CD8-positive, alpha-beta memory T cell (primary cell): ENCODE measurements at regions not wholly inside any gene's neighbourhood (a gene's known extent, or its start where the extent isn't known, plus 50 kb on each side); places are given as distances from the start of the nearest gene placed in this dataset.
"Not testable (repeated sequence)": the region's sequence is repeated elsewhere in the genome, so short reads cannot be mapped to it uniquely, and the experiment has no call there.

Experiments
- CTCF ChIA-PET: fragments of 350-600 bp; sonication (Branson Sonifier 250); formaldehyde crosslinking; loops from one replicate; lab custom pipeline; 2021; ENCODE audit warnings: antibody characterized with exemption; lab: Charles Lee
- POLR2A ChIA-PET: fragments of 350-600 bp; sonication (Branson Sonifier 250); formaldehyde crosslinking; loops from one replicate; lab custom pipeline; 2021; ENCODE audit warnings: antibody characterized with exemption; lab: Charles Lee
- DNase-seq, 5 donors: peaks; one replicate each; pipeline versions ENCODE4 v3.0.0 to v3.0.0-alpha.2; 2020 to 2022; ENCODE audit warnings: mixed read lengths in 1 of 5
- H3K27ac ChIP-seq: one replicate; pipeline ENCODE4 v1.7.0; 2013; ENCODE audit warnings: low read depth, mild to moderate bottlenecking, low read length, moderate library complexity
- H3K27me3 ChIP-seq: 2 replicates; pipeline ENCODE4 v1.7.0; 2013; ENCODE audit warnings: low read length, mild to moderate bottlenecking; ENCODE audit not compliant: insufficient read depth, poor library complexity, severe bottlenecking
- H3K36me3 ChIP-seq: 2 replicates; pipeline ENCODE4 v1.7.0; 2013; ENCODE audit warnings: mild to moderate bottlenecking, low read length, moderate library complexity; ENCODE audit not compliant: insufficient read depth
- H3K4me1 ChIP-seq: 2 replicates; pipeline ENCODE4 v1.7.0; 2013; ENCODE audit warnings: mild to moderate bottlenecking, low read length, moderate library complexity; ENCODE audit not compliant: insufficient read depth
- H3K4me3 ChIP-seq: 2 replicates; pipeline ENCODE4 v1.7.0; 2013; ENCODE audit warnings: mild to moderate bottlenecking, low read length
- H3K9me3 ChIP-seq: 2 replicates; pipeline ENCODE4 v1.7.0; 2013; ENCODE audit warnings: mild to moderate bottlenecking, low read length
- H3K27ac Mint-ChIP-seq, 8 donors: one replicate each; pipeline ENCODE4 v1.8.0; 2020 to 2021; ENCODE audit warnings: mixed read lengths in 8 of 8, mild to moderate bottlenecking in 6 of 8, inconsistent platforms in 3 of 8, moderate library complexity in 3 of 8
- H3K27me3 Mint-ChIP-seq, 2 donors: one replicate each; pipeline ENCODE4 v1.8.0; 2020 to 2021; ENCODE audit warnings: mixed read lengths in 2 of 2, mild to moderate bottlenecking in 1 of 2, moderate library complexity in 1 of 2
- H3K36me3 Mint-ChIP-seq, 3 donors: one replicate each; pipeline ENCODE4 v1.8.0; 2020 to 2021; ENCODE audit warnings: mixed read lengths in 3 of 3, inconsistent platforms in 1 of 3, mild to moderate bottlenecking in 1 of 3
- H3K4me1 Mint-ChIP-seq, 3 donors: one replicate each; pipeline ENCODE4 v1.8.0; 2020 to 2021; ENCODE audit warnings: mixed read lengths in 3 of 3, inconsistent platforms in 1 of 3, mild to moderate bottlenecking in 1 of 3
- H3K4me3 Mint-ChIP-seq, 7 donors: one replicate each; pipeline ENCODE4 v1.8.0; 2020 to 2021; ENCODE audit warnings: mixed read lengths in 7 of 7, mild to moderate bottlenecking in 6 of 7, moderate library complexity in 4 of 7, inconsistent platforms in 2 of 7
- H3K9me3 Mint-ChIP-seq, 5 donors: one replicate each; pipeline ENCODE4 v1.8.0; 2020 to 2022; ENCODE audit warnings: mixed read lengths in 5 of 5, mild to moderate bottlenecking in 3 of 5, moderate library complexity in 2 of 5, inconsistent platforms in 1 of 5

- Histone ChIP-seq H3K9me3 (no peaks in the 10 kb centered on the region), H3K27ac (no peak overlapping the region), H3K4me3 (no peak overlapping the region), H3K36me3 (no peaks in the 10 kb centered on the region), H3K27me3 (no peaks in the 10 kb centered on the region), H3K4me1 (no peaks in the 10 kb centered on the region)
- POLR2A ChIA-PET: no interaction called here
- no peaks in the 10 kb centered on the region for H3K27me3 Mint-ChIP-seq
- peaks cover 0 to 9% (median 7%) of the 10 kb centered on the region in 5 donors for H3K9me3 Mint-ChIP-seq
- no peaks in the 10 kb centered on the region for H3K36me3 Mint-ChIP-seq
- no peaks in the 10 kb centered on the region for H3K4me1 Mint-ChIP-seq
- no peak for DNase-seq
- CTCF ChIA-PET: no interaction called here
- no peak overlapping the region for H3K27ac Mint-ChIP-seq
- no peak overlapping the region for H3K4me3 Mint-ChIP-seq
Measured at GRCh38 chr5:117379521-117379920, 804.9 kb upstream of the SEMA6A start.

- no peaks in the 10 kb centered on the region for H3K4me1 ChIP-seq
- H3K27me3 Mint-ChIP-seq: no peaks in the 10 kb centered on the region
- no peak overlapping the region for H3K4me3 ChIP-seq
- no peaks in the 10 kb centered on the region for H3K9me3 ChIP-seq
- no peak overlapping the region for H3K27ac ChIP-seq
- H3K36me3 ChIP-seq: no peaks in the 10 kb centered on the region
- H3K27me3 ChIP-seq: no peaks in the 10 kb centered on the region
- ChIA-PET CTCF (no interaction called here), POLR2A (no interaction called here)
- peaks cover 1 to 13% (median 8%) of the 10 kb centered on the region in 5 donors for H3K9me3 Mint-ChIP-seq
- H3K27ac Mint-ChIP-seq: no peak overlapping the region
- H3K4me3 Mint-ChIP-seq: no peak overlapping the region
- H3K36me3 Mint-ChIP-seq: no peaks in the 10 kb centered on the region
- no peaks in the 10 kb centered on the region for H3K4me1 Mint-ChIP-seq
- DNase-seq: no peak
Measured at GRCh38 chr5:117376748-117377147, 802.1 kb upstream of the SEMA6A start.

GRCh38 chr5:117359895-117360294, 785.3 kb upstream of the SEMA6A start:
- Histone ChIP-seq H3K27me3 (no peaks in the 10 kb centered on the region), H3K4me3 (no peak overlapping the region), H3K4me1 (no peaks in the 10 kb centered on the region), H3K27ac (no peak overlapping the region), H3K36me3 (no peaks in the 10 kb centered on the region), H3K9me3 (no peaks in the 10 kb centered on the region)
- Mint-ChIP-seq H3K9me3 (peaks cover 0 to 15% (median 3%) of the 10 kb centered on the region in 5 donors), H3K4me1 (no peaks in the 10 kb centered on the region), H3K36me3 (no peaks in the 10 kb centered on the region), H3K27ac (no peak overlapping the region), H3K4me3 (no peak overlapping the region), H3K27me3 (no peaks in the 10 kb centered on the region)
- ChIA-PET CTCF (no interaction called here), POLR2A (no interaction called here)
- no peak for DNase-seq

GRCh38 chr5:117357886-117358285, 783.3 kb upstream of the SEMA6A start:
- ChIA-PET POLR2A (no interaction called here), CTCF (no interaction called here)
- Histone ChIP-seq H3K9me3 (no peaks in the 10 kb centered on the region), H3K27me3 (no peaks in the 10 kb centered on the region), H3K36me3 (no peaks in the 10 kb centered on the region), H3K4me3 (no peak overlapping the region), H3K4me1 (no peaks in the 10 kb centered on the region), H3K27ac (no peak overlapping the region)
- no peak overlapping the region for H3K27ac Mint-ChIP-seq
- no peak overlapping the region for H3K4me3 Mint-ChIP-seq
- H3K36me3 Mint-ChIP-seq: no peaks in the 10 kb centered on the region
- H3K27me3 Mint-ChIP-seq: no peaks in the 10 kb centered on the region
- no peak for DNase-seq
- no peaks in the 10 kb centered on the region for H3K4me1 Mint-ChIP-seq
- peaks cover 0 to 13% (median 0%) of the 10 kb centered on the region in 5 donors for H3K9me3 Mint-ChIP-seq

GRCh38 chr5:117347280-117347679, 772.7 kb upstream of the SEMA6A start:
- Mint-ChIP-seq H3K36me3 (no peaks in the 10 kb centered on the region), H3K27ac (no peak overlapping the region), H3K9me3 (peaks cover 0 to 15% (median 3%) of the 10 kb centered on the region in 5 donors), H3K4me1 (no peaks in the 10 kb centered on the region), H3K27me3 (no peaks in the 10 kb centered on the region), H3K4me3 (no peak overlapping the region)
- Histone ChIP-seq H3K27ac (no peak overlapping the region), H3K27me3 (no peaks in the 10 kb centered on the region), H3K4me3 (no peak overlapping the region), H3K36me3 (no peaks in the 10 kb centered on the region), H3K4me1 (no peaks in the 10 kb centered on the region), H3K9me3 (no peaks in the 10 kb centered on the region)
- DNase-seq: no peak
- CTCF ChIA-PET: no interaction called here
- POLR2A ChIA-PET: no interaction called here

- H3K4me3 ChIP-seq, H3K36me3 ChIP-seq, H3K9me3 ChIP-seq, H3K36me3 Mint-ChIP-seq, H3K27me3 Mint-ChIP-seq, POLR2A ChIA-PET, H3K27me3 ChIP-seq, H3K27ac Mint-ChIP-seq, H3K4me3 Mint-ChIP-seq, H3K27ac ChIP-seq, H3K4me1 ChIP-seq, H3K4me1 Mint-ChIP-seq, DNase-seq, CTCF ChIA-PET: not testable (repeated sequence)
- H3K9me3 Mint-ChIP-seq: peaks cover 0 to 11% (median 3%) of the 10 kb centered on the region in 5 donors
Measured at GRCh38 chr5:117343726-117344125, 769.1 kb upstream of the SEMA6A start.

GRCh38 chr5:117337064-117337749, 762.6 kb upstream of the SEMA6A start:
- H3K4me3 Mint-ChIP-seq: no peak overlapping the region
- Histone ChIP-seq H3K9me3 (no peaks in the 10 kb centered on the region), H3K27ac (no peak overlapping the region), H3K4me1 (no peaks in the 10 kb centered on the region), H3K4me3 (no peak overlapping the region), H3K27me3 (no peaks in the 10 kb centered on the region), H3K36me3 (no peaks in the 10 kb centered on the region)
- no peaks in the 10 kb centered on the region for H3K27me3 Mint-ChIP-seq
- H3K36me3 Mint-ChIP-seq: no peaks in the 10 kb centered on the region
- ChIA-PET CTCF (no interaction called here), POLR2A (no interaction called here)
- peaks cover 0 to 8% (median 0%) of the 10 kb centered on the region in 5 donors for H3K9me3 Mint-ChIP-seq
- H3K4me1 Mint-ChIP-seq: no peaks in the 10 kb centered on the region
- no peak for DNase-seq
- H3K27ac Mint-ChIP-seq: no peak overlapping the region

- no peak overlapping the region for H3K4me3 Mint-ChIP-seq
- Histone ChIP-seq H3K4me1 (no peaks in the 10 kb centered on the region), H3K4me3 (no peak overlapping the region), H3K9me3 (no peaks in the 10 kb centered on the region), H3K36me3 (no peaks in the 10 kb centered on the region), H3K27me3 (no peaks in the 10 kb centered on the region), H3K27ac (no peak overlapping the region)
- ChIA-PET POLR2A (no interaction called here), CTCF (no interaction called here)
- DNase-seq: no peak
- H3K4me1 Mint-ChIP-seq: no peaks in the 10 kb centered on the region
- no peaks in the 10 kb centered on the region for H3K36me3 Mint-ChIP-seq
- no peak overlapping the region for H3K27ac Mint-ChIP-seq
- no peaks in the 10 kb centered on the region for H3K27me3 Mint-ChIP-seq
- H3K9me3 Mint-ChIP-seq: peaks cover 0 to 11% (median 3%) of the 10 kb centered on the region in 5 donors
Measured at GRCh38 chr5:117336208-117336607, 761.6 kb upstream of the SEMA6A start.
